Activated naive CD4-positive, alpha-beta T cell treated with anti-CD3 and anti-CD28 coated beads, Interleukin-2, amount 50 U/mL, for 72 hours (primary cell): ENCODE measurements at regions not wholly inside any gene's neighbourhood (a gene's known extent, or its start where the extent isn't known, plus 50 kb on each side); places are given as distances from the start of the nearest gene placed in this dataset.

Experiments
- ATAC-seq, 2 donors: fragments of 150-1000 bp; cut with Tn5 transposase; 2 replicates each; pipeline ENCODE4 v1.10.0; 2021; ENCODE audit warnings: mild to moderate bottlenecking in 2 of 2, moderate library complexity in 2 of 2
- DNase-seq, 2 donors: peaks; one replicate each; pipeline ENCODE4 v3.0.0; 2021 to 2022; ENCODE audit warnings: low spot score in 2 of 2
- H3K27ac Mint-ChIP-seq, 2 donors: one replicate each; pipeline ENCODE4 v1.8.0; 2022; ENCODE audit warnings: mild to moderate bottlenecking in 2 of 2, mixed read lengths in 2 of 2
- H3K36me3 Mint-ChIP-seq, 2 donors: one replicate each; pipeline ENCODE4 v1.8.0; 2022; ENCODE audit warnings: mixed read lengths in 2 of 2
- H3K9me3 Mint-ChIP-seq, 2 donors: one replicate each; pipeline ENCODE4 v1.8.0; 2022; ENCODE audit warnings: mixed read lengths in 2 of 2

DNA sequence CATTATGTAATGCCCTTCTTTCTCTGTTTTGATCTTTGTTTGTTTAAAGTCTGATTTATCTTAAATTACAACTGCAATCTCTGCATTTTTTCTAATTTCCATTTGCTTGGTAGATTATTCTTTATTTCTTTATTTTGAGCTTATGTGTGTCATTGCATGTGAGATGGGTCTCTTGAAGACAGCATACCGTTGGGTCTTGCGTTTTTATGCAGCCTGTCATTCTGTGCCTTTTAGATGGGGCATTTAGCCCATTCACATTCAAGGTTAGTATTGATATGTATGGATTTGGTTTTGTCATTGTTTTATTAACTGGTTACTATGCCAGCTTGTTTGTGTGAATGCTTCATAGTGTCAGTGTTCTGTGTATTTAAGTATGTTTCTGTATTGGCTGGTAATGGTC is 84.9 kb upstream of the HMGCLL1 start:
- H3K9me3 Mint-ChIP-seq: peaks cover 31 to 37% of the 10 kb centered on the region in 2 donors
- ATAC-seq (no peak), DNase-seq (no peak)
- H3K36me3 Mint-ChIP-seq: peaks cover 0 to 11% of the 10 kb centered on the region in 2 donors
- no peak overlapping the region for H3K27ac Mint-ChIP-seq

DNA sequence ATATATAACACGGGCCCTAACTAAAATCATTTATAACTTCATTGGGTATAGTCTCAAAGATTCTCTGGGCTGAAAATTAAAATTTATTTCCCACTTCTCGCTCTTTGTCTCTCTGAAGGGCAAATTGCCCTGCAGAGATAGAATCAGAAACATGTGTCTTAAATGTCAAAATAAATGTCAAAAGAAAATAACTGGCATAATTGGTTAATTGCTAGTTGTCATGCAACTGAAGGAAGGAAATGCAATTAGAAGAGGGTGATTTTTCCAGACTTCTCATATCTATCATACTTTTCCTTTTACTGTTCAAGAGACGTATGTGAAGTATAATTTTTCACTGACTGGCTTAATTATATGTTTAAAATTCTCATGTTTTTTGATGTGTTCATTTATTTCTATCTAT is 80.3 kb upstream of the HMGCLL1 start:
- DNase-seq (no peak), ATAC-seq (no peak)
- H3K27ac Mint-ChIP-seq: no peak overlapping the region
- H3K36me3 Mint-ChIP-seq: peaks cover 0 to 11% of the 10 kb centered on the region in 2 donors
- peaks cover 50% of the 10 kb centered on the region in 2 donors for H3K9me3 Mint-ChIP-seq

DNA sequence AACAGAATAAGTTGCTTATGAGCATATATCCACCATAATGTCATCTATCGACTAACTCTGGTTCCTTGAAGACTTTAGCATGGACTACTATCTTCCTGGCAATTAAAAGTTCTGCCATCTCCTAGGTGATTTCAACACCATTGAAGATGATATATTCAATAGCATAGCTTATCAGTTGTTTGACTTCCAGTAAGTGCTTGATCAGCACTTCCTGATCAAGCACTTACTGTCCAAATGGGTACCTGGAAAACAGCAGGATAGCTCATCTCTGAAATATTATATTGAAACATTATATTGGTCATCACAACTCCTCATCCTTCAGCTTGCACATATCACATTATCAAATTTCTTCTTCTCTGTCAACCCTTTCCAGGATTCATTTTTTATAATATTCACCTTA is 75.5 kb upstream of the HMGCLL1 start:
- Mint-ChIP-seq H3K36me3 (no peaks in the 10 kb centered on the region), H3K27ac (no peak overlapping the region), H3K9me3 (peaks cover 31 to 39% of the 10 kb centered on the region in 2 donors)
- DNase-seq (no peak), ATAC-seq (no peak)

GRCh38 chr6:55652429-55652828 is 73.4 kb upstream of the HMGCLL1 start:
- H3K9me3 Mint-ChIP-seq: peaks cover 25 to 35% of the 10 kb centered on the region in 2 donors
- no peak for ATAC-seq
- H3K27ac Mint-ChIP-seq: no peak overlapping the region

DNA sequence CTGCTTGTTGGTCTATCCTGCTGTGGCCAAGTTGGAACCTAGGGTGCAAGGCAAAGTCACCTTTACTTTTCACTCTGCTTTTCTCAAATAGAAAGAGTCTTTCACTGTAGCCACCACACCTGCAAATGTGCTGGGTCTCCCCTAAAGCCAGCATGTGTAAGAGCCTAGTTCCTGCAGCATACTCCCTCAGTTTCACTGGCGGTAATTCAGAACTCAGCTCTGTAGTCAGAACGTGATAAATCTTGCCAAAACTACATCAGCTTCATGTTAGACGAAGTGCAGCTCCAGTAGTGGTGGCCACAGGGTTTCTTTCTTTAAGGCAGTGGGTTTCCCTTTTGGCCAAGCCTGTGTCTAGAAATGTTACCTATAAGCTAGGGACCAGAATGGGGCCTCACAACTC is 72.0 kb upstream of the HMGCLL1 start:
- no peaks in the 10 kb centered on the region for H3K36me3 Mint-ChIP-seq
- H3K27ac Mint-ChIP-seq: no peak overlapping the region
- ATAC-seq: no peak
- peaks cover 17 to 42% of the 10 kb centered on the region in 2 donors for H3K9me3 Mint-ChIP-seq
- no peak for DNase-seq

More at GRCh38 chr6:55652429-55652828, 73.4 kb upstream of the HMGCLL1 start:
- no peaks in the 10 kb centered on the region for H3K36me3 Mint-ChIP-seq
- no peak for DNase-seq

- DNase-seq (no peak), ATAC-seq (no peak)
- H3K27ac Mint-ChIP-seq: no peak overlapping the region
- H3K36me3 Mint-ChIP-seq: no peaks in the 10 kb centered on the region
- peaks cover 15 to 17% of the 10 kb centered on the region in 2 donors for H3K9me3 Mint-ChIP-seq
These were observed 64.9 kb upstream of the HMGCLL1 start for GRCh38 chr6:55643861-55644260.

DNA sequence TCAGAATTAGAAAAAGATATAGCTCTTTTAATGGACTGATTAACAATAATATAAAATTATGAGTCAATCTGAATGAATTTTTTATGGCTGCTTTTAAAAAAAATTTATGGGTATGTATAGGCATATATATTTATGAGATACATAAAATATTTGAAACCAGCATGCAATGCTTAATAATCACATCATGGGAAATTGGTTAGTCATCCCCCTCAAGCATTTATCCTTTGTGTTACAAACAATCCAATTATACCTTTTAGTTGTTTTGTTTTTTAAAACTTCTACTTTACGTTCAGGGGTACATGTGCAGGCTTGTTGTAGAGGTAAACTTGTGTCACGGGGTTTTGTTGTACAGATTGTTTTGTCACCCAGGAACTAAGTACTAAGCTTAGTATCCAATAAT is 63.4 kb upstream of the HMGCLL1 start:
- H3K27ac Mint-ChIP-seq: no peak overlapping the region
- ATAC-seq (no peak), DNase-seq (no peak)
- peaks cover 15% of the 10 kb centered on the region in 2 donors for H3K9me3 Mint-ChIP-seq
- H3K36me3 Mint-ChIP-seq: no peaks in the 10 kb centered on the region

GRCh38 chr6:55636406-55637102 is 57.6 kb upstream of the HMGCLL1 start:
- Mint-ChIP-seq H3K9me3 (peaks cover 7 to 8% of the 10 kb centered on the region in 2 donors), H3K36me3 (no peaks in the 10 kb centered on the region), H3K27ac (no peak overlapping the region)
- DNase-seq: no peak
- ATAC-seq: no peak

DNA sequence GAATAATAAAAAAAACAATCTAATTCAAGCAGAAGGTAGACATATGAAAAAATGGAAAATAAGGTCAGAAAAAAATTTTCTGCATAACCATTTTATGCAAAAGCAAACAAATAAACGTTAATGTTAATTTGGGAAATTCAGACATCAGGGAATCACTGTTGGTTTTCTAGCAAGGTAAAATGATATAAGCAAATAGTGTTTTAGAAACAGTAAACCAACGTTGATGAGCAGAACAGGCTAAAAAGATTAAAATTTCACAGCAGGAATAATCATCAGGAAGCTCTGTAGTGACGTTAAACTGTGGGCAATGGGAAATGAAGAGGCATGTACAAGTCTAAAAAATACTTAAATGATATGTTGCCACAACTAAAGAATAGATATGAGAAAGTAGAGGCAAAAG is 54.5 kb upstream of the HMGCLL1 start:
- no peak for ATAC-seq

DNA sequence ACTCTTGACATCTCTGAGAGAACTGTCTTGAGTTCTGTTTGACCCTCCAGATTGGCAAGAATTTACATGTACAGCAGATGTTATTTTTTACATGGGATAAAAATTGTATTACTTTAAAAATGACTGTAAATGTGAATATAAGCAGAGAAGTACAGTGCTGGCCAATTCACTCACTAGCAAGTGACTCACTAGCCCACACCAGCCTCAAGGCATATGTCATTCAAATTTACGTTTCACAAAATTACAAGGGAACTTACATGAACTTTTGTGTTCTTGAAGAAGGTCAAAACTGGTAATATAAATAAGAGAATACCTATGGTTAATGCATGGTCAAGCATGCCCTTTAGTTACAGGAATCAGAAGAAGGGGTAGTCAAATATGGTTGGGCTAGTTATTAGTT is 54.0 kb upstream of the HMGCLL1 start:
- no peak for DNase-seq
- ATAC-seq: no peak
- H3K9me3 Mint-ChIP-seq: peaks cover 14 to 28% of the 10 kb centered on the region in 2 donors
- H3K36me3 Mint-ChIP-seq: no peaks in the 10 kb centered on the region
- no peak overlapping the region for H3K27ac Mint-ChIP-seq

More for the DNA sequence above, 54.5 kb upstream of the HMGCLL1 start:
- Mint-ChIP-seq H3K9me3 (peaks cover 13 to 27% of the 10 kb centered on the region in 2 donors), H3K27ac (no peak overlapping the region), H3K36me3 (no peaks in the 10 kb centered on the region)
- DNase-seq: no peak
